ENCODE measurements at regions not wholly inside any gene's neighbourhood (a gene's known extent, or its start where the extent isn't known, plus 50 kb on each side); places are given as distances from the start of the nearest gene placed in this dataset.

DNA sequence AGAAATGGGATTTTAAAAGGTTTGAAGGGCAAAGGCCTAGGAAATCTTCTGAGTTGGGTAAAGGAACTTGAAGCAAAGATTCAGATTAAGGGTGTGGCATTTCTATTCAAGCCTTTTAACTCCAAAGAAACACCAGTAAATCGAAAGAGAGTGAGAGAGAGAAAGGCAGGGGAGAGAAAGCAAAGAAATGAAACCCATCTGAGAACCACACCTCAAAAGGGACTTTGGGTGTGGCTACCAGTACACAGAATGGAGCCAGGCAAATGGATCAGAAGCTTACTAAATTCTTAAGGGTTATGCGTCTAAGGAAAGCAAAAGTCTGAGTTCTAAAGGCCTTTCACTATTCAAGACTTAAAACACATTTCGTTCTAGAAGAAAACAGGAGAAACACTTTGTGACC lies 277.4 kb downstream of the BCL11B start:
- FAIRE-seq: no peak
- DNase-seq (ENCODE audit: insufficient read length, low spot score): no peak
- no peak for TF ChIP-seq POLR2AphosphoS5 (IDR thresholded peaks at IDR 0.05; ENCODE audit: low read depth, low read length)
- TF ChIP-seq POLR2A (IDR thresholded peaks at IDR 0.05; ENCODE audit: low read depth, low read length): no peak
- TF ChIP-seq TAF1 (IDR thresholded peaks at IDR 0.05; ENCODE audit: low read depth, low read length): no peak
- no peak for TF ChIP-seq SPI1 (IDR thresholded peaks at IDR 0.05; ENCODE audit: low read depth, low read length)
- TF ChIP-seq PAX5 (IDR thresholded peaks at IDR 0.05; ENCODE audit: insufficient read depth, low read length, severe bottlenecking): no peak
- TF ChIP-seq POU2F2 (IDR thresholded peaks at IDR 0.05; ENCODE audit: low read depth, low read length): no peak

DNA sequence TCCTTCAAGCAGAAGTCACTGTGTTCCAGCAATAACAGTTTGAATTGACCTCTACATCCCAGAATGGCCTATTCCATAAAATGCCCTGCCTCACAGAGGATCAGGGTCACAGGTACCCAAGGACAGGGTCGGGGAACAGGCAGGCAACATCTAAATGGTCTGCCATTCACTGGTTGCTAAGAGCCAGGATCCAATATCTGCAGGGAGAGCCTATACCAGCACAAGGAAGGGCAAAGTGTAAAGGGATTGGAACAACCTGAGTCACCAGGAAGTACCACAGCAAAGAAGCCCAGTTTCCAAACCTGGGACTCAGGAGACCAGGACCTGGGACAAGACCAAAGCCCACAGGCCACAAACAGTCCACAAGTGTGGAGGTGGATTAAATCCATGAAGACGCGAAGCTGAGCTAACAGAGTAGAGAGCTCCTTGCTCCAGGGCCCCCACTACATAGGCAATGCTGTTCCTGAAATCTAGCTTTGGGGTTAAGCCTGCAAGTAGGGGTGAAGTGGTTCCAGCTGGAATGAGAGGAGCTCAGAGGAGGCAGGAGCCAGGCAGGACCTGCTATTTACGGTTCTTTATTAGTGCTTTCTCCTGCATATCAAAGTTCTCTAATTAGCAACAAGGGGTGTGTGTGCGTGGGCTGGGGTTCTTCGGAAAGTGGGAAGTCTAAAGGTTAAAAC lies 274.3 kb downstream of the BCL11B start:
- FAIRE-seq (no peak), DNase-seq (ENCODE audit: insufficient read length, low spot score) (no peak)

DNA sequence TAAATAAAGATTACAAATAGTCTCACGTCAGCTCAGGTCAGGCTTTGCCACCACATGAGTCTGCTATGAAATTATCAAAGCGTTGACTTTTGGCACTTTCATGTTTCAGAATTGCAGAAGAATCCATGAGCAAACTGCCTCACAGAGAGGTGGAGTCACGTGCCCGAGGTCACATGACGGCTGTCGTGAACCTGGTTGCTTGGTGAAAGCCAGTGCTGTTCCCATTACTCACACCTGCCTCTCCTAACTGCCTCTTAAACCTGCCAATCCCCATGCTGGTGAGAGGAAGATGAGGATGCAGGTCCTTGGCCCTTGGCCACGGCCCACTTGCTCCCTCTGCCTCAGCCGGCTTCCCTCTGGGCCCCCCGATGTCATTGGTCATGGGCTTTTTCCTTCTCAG lies 272.7 kb downstream of the BCL11B start:
- TF ChIP-seq POU2F2 (IDR thresholded peaks at IDR 0.05; ENCODE audit: low read depth, low read length) (no peak), PAX5 (IDR thresholded peaks at IDR 0.05; ENCODE audit: insufficient read depth, low read length, severe bottlenecking) (no peak), SPI1 (IDR thresholded peaks at IDR 0.05; ENCODE audit: low read depth, low read length) (no peak), POLR2AphosphoS5 (IDR thresholded peaks at IDR 0.05; ENCODE audit: low read depth, low read length) (no peak), TAF1 (IDR thresholded peaks at IDR 0.05; ENCODE audit: low read depth, low read length) (no peak), POLR2A (IDR thresholded peaks at IDR 0.05; ENCODE audit: low read depth, low read length) (no peak)
- no peak for DNase-seq (ENCODE audit: insufficient read length, low spot score)
- FAIRE-seq: no peak

More for the DNA sequence above, 274.3 kb downstream of the BCL11B start:
- TF ChIP-seq POLR2A (IDR thresholded peaks at IDR 0.05; ENCODE audit: low read depth, low read length) (no peak), PAX5 (IDR thresholded peaks at IDR 0.05; ENCODE audit: insufficient read depth, low read length, severe bottlenecking) (no peak), SPI1 (IDR thresholded peaks at IDR 0.05; ENCODE audit: low read depth, low read length) (no peak), POU2F2 (IDR thresholded peaks at IDR 0.05; ENCODE audit: low read depth, low read length) (no peak), TAF1 (IDR thresholded peaks at IDR 0.05; ENCODE audit: low read depth, low read length) (no peak), POLR2AphosphoS5 (IDR thresholded peaks at IDR 0.05; ENCODE audit: low read depth, low read length) (no peak)

DNA sequence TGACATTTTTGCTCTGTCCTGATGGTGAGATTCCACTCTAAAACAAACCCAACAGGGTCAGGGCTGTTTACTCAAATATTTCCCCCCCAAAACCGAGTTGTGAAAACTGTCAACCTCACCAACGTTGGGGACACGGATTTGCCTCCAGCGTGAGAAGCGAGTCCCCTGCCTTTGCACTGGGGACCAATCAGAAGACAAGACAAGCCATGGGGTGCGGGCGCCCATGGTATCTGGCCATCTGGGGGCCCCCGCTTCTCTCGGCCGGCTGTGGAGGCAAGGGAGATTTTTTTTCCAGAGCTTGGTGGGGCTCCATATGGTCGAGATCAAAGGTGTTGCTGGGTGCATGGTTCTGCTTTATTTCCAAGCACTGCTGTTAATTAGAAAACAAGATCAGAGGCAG lies 272.1 kb downstream of the BCL11B start:
- TF ChIP-seq POLR2A (IDR thresholded peaks at IDR 0.05; ENCODE audit: low read depth, low read length): no peak
- TF ChIP-seq SPI1 (IDR thresholded peaks at IDR 0.05; ENCODE audit: low read depth, low read length): no peak
- no peak for TF ChIP-seq POLR2AphosphoS5 (IDR thresholded peaks at IDR 0.05; ENCODE audit: low read depth, low read length)
- no peak for TF ChIP-seq POU2F2 (IDR thresholded peaks at IDR 0.05; ENCODE audit: low read depth, low read length)
- TF ChIP-seq PAX5 (IDR thresholded peaks at IDR 0.05; ENCODE audit: insufficient read depth, low read length, severe bottlenecking): no peak
- TF ChIP-seq TAF1 (IDR thresholded peaks at IDR 0.05; ENCODE audit: low read depth, low read length): no peak
- FAIRE-seq: no peak
- DNase-seq (ENCODE audit: insufficient read length, low spot score): no peak

DNA sequence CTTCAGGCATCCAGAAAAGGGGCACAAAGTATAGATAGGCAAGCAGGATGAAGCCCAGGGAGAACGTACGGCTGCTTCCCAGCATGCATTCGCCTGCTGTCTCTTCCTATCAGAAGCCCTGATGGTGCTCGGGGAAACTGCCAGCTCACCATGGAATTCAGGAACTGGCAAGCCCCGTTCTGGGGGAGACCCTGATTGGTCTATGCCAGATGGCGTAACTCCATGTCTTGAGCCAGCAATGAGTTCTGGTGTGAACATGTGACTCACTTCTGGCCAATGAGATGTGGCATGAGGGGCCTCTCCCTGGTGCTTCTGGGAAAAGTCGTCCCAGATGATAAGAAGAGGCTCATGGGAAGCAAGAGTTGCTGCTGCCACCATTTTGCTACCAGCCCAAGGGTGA lies 270.8 kb downstream of the BCL11B start:
- DNase-seq (ENCODE audit: insufficient read length, low spot score) (no peak), FAIRE-seq (no peak)
- TF ChIP-seq POU2F2 (IDR thresholded peaks at IDR 0.05; ENCODE audit: low read depth, low read length): no peak
- TF ChIP-seq POLR2A (IDR thresholded peaks at IDR 0.05; ENCODE audit: low read depth, low read length): no peak
- TF ChIP-seq POLR2AphosphoS5 (IDR thresholded peaks at IDR 0.05; ENCODE audit: low read depth, low read length): no peak
- TF ChIP-seq TAF1 (IDR thresholded peaks at IDR 0.05; ENCODE audit: low read depth, low read length): no peak
- TF ChIP-seq PAX5 (IDR thresholded peaks at IDR 0.05; ENCODE audit: insufficient read depth, low read length, severe bottlenecking): no peak
- TF ChIP-seq SPI1 (IDR thresholded peaks at IDR 0.05; ENCODE audit: low read depth, low read length): no peak

DNA sequence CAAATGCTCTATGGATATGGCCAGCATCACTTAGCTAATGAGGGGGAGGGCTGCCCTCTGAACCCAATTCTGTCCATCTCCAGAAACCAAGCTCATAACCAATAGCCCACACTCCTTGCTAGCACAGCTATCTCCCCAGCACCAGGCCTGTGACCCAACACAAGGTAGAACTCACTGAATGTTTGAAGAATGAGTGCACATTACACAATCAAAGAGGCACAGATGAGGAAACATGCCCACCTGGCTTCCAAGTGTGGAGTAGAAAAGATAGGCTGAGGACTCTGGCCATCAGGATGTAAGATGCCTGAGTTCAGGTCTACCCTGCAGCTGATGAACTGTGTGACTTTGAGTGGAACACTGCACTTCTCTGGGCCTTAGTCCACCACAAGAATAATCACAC lies 268.4 kb downstream of the BCL11B start:
- TF ChIP-seq TAF1 (IDR thresholded peaks at IDR 0.05; ENCODE audit: low read depth, low read length) (no peak), SPI1 (IDR thresholded peaks at IDR 0.05; ENCODE audit: low read depth, low read length) (no peak), POLR2A (IDR thresholded peaks at IDR 0.05; ENCODE audit: low read depth, low read length) (no peak), POLR2AphosphoS5 (IDR thresholded peaks at IDR 0.05; ENCODE audit: low read depth, low read length) (no peak), PAX5 (IDR thresholded peaks at IDR 0.05; ENCODE audit: insufficient read depth, low read length, severe bottlenecking) (no peak), POU2F2 (IDR thresholded peaks at IDR 0.05; ENCODE audit: low read depth, low read length) (no peak)
- DNase-seq (ENCODE audit: insufficient read length, low spot score) (no peak), FAIRE-seq (no peak)

DNA sequence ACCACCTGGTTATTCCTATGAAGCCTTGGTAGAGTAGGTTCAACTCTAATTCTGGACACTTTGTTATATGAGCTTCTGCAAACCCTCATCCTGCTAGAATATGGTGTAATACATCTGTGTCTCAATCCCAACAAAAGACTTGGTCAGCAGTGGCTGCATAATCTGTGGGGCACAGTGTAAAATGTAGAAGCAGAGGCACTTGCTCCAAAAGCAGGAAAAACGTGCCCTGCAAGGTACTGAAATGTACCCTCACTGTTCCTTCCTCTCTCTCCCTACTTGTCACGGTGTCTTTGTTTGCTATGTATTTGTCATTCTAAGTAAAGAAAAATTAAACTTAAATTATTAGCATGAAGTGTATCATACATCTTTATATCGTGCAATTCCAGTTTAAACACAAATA lies 267.9 kb downstream of the BCL11B start:
- TF ChIP-seq PAX5 (IDR thresholded peaks at IDR 0.05; ENCODE audit: insufficient read depth, low read length, severe bottlenecking) (no peak), SPI1 (IDR thresholded peaks at IDR 0.05; ENCODE audit: low read depth, low read length) (no peak), POLR2A (IDR thresholded peaks at IDR 0.05; ENCODE audit: low read depth, low read length) (no peak), TAF1 (IDR thresholded peaks at IDR 0.05; ENCODE audit: low read depth, low read length) (no peak), POLR2AphosphoS5 (IDR thresholded peaks at IDR 0.05; ENCODE audit: low read depth, low read length) (no peak), POU2F2 (IDR thresholded peaks at IDR 0.05; ENCODE audit: low read depth, low read length) (no peak)
- FAIRE-seq: no peak
- DNase-seq (ENCODE audit: insufficient read length, low spot score): no peak

DNA sequence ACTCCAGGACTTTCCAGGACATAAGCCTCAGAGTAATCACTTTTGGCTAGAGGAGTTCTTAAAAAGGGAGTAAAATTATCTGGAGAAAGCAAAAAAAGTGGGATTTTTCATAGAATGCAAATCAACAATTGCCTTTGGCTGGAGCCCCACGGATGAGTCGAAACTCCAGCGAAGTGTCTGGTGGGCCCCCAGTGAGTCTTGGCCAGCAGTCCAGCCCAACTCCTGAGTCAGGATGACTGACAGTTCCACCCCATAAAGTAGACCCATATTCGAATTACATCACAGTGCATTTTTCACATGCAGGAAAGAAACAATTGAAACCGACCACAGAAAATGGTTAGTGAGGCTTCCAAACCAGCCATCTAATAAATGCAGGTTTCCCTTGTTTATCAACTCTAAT lies 265.7 kb downstream of the BCL11B start:
- DNase-seq (ENCODE audit: insufficient read length, low spot score): no peak
- TF ChIP-seq POLR2AphosphoS5 (IDR thresholded peaks at IDR 0.05; ENCODE audit: low read depth, low read length): no peak
- no peak for TF ChIP-seq PAX5 (IDR thresholded peaks at IDR 0.05; ENCODE audit: insufficient read depth, low read length, severe bottlenecking)
- no peak for TF ChIP-seq POU2F2 (IDR thresholded peaks at IDR 0.05; ENCODE audit: low read depth, low read length)
- no peak for TF ChIP-seq POLR2A (IDR thresholded peaks at IDR 0.05; ENCODE audit: low read depth, low read length)
- no peak for TF ChIP-seq TAF1 (IDR thresholded peaks at IDR 0.05; ENCODE audit: low read depth, low read length)
- no peak for TF ChIP-seq SPI1 (IDR thresholded peaks at IDR 0.05; ENCODE audit: low read depth, low read length)
- no peak for FAIRE-seq

DNA sequence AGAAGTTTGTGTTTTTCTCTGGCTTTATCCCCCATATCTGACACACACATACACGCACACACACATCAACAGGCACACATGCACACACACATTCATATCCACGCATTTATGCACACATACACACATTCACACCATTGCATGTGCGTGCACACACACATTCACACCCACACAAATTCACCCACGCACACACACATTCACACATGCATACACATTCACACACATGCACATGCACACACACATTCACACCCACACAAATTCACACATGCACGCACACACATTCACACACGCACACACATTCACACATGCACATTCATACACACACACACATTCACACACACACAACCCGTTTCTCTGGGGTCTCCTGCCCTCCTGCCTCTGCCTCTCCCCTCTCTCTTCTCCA lies 264.2 kb downstream of the BCL11B start:
- DNase-seq (ENCODE audit: insufficient read length, low spot score) (no peak), FAIRE-seq (no peak)
- TF ChIP-seq POLR2A (IDR thresholded peaks at IDR 0.05; ENCODE audit: low read depth, low read length) (no peak), POLR2AphosphoS5 (IDR thresholded peaks at IDR 0.05; ENCODE audit: low read depth, low read length) (no peak), POU2F2 (IDR thresholded peaks at IDR 0.05; ENCODE audit: low read depth, low read length) (no peak), TAF1 (IDR thresholded peaks at IDR 0.05; ENCODE audit: low read depth, low read length) (no peak)

DNA sequence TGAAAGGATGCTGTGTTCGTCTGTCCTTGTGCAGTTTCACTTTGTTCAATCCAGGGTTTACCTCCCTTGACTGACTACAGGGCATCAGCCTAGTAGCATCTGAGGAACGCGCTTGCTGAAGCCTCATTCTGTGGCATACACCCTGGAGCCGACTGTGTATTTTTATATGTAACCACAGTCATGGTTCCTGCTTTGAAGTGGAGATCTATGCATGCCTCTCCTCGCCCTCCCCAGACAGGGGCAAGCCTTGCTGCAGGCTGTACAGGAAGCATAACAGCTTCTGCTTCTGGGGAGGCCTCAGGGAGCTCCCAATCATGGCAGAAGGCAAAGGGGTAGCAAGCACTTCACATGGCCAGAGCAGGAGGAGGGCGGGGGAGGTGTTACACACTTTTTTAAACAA lies 262.1 kb downstream of the BCL11B start:
- no peak for FAIRE-seq
- TF ChIP-seq POLR2AphosphoS5 (IDR thresholded peaks at IDR 0.05; ENCODE audit: low read depth, low read length) (no peak), PAX5 (IDR thresholded peaks at IDR 0.05; ENCODE audit: insufficient read depth, low read length, severe bottlenecking) (no peak), SPI1 (IDR thresholded peaks at IDR 0.05; ENCODE audit: low read depth, low read length) (no peak), TAF1 (IDR thresholded peaks at IDR 0.05; ENCODE audit: low read depth, low read length) (no peak), POLR2A (IDR thresholded peaks at IDR 0.05; ENCODE audit: low read depth, low read length) (no peak), POU2F2 (IDR thresholded peaks at IDR 0.05; ENCODE audit: low read depth, low read length) (no peak)

More for the DNA sequence above, 262.1 kb downstream of the BCL11B start:
- DNase-seq (ENCODE audit: insufficient read length, low spot score): no peak

Measured in GM12891 (cell line).